GM12872 (cell line): ENCODE measurements at regions not wholly inside any gene's neighbourhood (a gene's known extent, or its start where the extent isn't known, plus 50 kb on each side); places are given as distances from the start of the nearest gene placed in this dataset.

ENCODE experiments used
- TF ChIP-seq, protein P1 (sequence below): IDR thresholded peaks from 3 replicates; pipeline ENCODE4 v1.5.1; 2011; ENCODE audit warnings: low read depth, mild to moderate bottlenecking, low read length, moderate library complexity; ENCODE audit not compliant: insufficient read depth

DNA sequence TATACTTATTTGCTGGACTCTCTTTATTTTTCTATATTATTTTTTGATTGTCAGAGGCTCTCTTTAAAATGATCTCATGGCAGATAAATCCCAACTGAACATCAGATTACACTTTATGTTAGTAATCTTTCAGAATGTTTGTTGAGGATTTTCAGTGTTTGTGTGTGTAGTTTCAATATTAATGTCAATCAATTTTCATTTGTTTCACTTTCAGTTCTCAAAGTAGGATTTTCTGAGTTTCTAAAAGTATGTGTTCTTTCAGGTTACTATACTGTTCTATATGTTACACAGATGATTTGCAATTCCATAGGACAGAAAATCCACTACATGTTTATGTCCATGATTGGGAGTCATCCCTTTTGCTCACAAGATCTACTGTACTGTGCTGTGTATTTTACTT lies 311.9 kb upstream of the POT1 start:
- TF ChIP-seq, protein P1, sequence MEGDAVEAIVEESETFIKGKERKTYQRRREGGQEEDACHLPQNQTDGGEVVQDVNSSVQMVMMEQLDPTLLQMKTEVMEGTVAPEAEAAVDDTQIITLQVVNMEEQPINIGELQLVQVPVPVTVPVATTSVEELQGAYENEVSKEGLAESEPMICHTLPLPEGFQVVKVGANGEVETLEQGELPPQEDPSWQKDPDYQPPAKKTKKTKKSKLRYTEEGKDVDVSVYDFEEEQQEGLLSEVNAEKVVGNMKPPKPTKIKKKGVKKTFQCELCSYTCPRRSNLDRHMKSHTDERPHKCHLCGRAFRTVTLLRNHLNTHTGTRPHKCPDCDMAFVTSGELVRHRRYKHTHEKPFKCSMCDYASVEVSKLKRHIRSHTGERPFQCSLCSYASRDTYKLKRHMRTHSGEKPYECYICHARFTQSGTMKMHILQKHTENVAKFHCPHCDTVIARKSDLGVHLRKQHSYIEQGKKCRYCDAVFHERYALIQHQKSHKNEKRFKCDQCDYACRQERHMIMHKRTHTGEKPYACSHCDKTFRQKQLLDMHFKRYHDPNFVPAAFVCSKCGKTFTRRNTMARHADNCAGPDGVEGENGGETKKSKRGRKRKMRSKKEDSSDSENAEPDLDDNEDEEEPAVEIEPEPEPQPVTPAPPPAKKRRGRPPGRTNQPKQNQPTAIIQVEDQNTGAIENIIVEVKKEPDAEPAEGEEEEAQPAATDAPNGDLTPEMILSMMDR, result no peak

DNA sequence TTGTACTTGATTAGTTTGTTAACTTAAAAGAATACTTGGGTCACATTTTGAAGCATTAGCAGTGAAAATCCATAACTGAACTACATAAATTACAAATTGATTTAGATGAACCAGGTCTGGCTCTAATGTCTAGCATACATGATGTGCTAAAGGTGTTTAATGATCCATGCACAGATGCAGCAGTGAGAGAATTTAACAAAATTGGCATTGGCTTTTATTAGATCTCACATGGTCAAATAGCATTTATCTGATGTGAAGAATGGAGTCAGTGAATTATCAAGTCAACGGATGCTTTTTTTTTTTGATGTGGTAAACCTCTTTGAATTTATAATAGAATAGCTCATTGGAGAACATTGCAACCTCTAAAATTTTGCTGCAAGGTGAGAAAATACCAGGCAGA lies 293.0 kb upstream of the POT1 start:
- TF ChIP-seq, protein P1, result no peak

DNA sequence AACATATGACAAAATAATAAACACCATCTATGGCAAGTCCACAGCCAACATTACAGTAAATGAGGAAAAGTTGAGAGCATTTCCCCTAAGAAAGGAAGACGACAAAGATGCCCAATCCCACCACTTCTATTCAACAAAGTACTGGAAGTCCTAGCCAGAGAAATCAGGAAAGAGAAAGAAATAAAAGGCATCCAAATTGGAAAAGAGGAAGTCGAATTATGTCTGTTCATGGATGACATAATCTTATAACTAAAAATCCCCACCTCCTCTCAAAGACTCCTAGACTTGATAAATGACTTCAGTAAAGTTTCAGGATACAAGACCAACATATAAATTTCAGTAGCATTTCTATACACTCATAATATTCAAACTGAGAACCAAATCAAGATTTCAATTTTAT lies 288.5 kb upstream of the POT1 start:
- TF ChIP-seq, protein P1, result no peak

DNA sequence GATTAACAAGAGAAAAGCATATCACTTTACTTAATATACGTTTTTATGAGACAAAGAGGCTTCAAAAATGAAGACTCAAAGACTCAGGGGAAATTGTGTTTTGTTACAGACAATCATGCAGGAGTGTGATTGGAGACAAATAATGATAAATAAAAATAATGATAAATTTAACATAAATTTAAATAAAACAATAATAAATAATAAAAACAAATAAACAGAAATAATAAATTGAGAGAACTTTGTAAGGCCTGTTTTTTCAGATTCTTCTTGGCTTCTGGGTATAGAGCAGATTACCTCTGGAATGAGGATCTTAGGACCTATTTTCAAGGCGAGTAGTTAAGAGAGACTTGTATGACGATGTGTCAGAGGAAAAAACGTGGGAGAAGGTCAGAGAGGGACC lies 271.4 kb upstream of the POT1 start:
- TF ChIP-seq, protein P1, result no peak

DNA sequence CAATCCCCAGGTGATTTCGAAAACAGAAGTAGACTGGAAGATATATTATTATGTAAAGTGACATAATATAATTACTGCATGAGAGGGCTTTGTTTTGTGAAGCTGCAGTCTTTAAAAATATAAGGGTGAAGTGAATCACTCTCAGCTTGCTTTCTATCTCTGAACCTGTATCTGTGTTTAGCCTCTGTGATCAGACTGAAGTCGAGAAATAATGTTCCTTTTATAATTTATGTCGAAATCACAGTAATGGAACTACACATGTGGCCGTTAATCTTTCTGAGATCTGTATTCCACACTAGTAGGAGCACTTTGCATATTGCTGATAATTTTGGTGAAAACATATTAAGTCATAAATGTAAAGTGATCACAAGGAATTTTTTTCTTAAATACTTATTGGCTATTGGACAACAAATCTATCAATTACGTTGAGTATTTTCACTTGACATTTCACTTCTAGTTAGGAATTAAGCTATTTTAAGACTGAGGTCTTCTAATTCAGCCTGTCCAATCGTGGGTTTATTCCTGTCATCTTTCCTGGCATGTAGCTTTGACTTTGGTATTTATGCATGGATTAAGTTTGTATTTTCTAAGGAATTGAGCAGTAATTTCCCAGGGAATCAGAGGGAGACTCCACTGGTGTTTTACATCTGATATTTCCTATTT lies 268.2 kb upstream of the POT1 start:
- TF ChIP-seq, protein P1, result no peak

DNA sequence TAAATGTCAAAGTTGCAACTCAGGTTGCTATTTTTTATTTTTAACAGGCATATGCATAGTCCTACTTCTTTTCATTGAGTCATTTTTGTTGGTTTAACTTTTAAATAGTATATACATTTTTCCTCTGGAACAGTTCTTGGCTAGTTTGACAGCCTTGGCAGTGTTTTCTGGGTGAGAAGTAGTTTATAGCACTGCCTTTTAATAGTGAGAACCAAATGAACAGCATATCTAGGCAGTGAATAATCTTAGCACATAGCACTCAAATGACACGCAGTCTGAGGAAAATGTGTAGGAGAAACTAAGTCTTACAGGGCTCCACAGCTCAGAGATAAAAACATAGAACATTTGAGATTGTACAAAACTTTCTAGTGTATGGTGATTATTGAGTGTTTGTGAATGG lies 265.5 kb upstream of the POT1 start:
- TF ChIP-seq, protein P1, result no peak

DNA sequence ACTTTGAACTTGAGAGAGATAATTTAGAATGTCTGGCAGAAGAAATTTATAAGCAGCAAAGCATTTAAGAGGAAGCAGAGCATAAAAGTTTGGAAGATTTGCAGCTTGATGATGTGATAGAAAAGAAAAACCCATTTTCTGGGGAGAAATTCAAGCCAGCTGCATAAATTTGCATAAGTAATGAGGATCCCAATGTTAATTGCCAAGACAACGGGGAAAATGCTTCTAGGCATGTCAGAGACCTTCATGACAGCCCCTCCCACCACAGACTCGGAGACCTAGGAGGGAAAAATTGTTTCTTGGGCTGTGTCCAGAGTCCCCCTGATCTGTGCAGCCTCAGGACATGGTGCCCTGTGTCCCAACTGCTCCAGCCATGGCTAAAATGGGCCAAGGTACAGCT lies 263.6 kb upstream of the POT1 start:
- TF ChIP-seq, protein P1, result no peak

DNA sequence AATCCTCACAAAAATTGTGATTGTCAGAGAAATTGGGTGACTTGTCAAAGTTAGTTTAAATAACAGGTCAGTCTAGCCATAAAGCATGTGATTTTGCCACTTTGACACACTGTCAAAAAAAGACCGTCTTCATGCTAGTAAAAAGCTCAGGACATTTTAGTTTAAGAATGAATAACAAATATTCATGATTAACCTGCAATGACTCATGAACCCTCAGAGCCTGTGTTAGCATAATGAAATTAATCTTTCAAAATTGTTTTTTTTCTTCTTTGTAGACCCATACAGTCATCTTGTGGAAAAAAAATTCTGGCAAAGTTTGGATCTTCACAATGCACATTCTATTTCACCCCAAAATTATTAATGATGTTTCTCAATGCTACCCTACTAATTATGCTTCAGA lies 255.2 kb upstream of the POT1 start:
- TF ChIP-seq, protein P1, result no peak
